Thoracic aorta (tissue), 2 donors: ENCODE measurements at regions not wholly inside any gene's neighbourhood (a gene's known extent, or its start where the extent isn't known, plus 50 kb on each side); places are given as distances from the start of the nearest gene placed in this dataset.

Experiments
- ATAC-seq: fragments of 150-250 bp; one replicate; pipeline ENCODE4 v1.8.0; 2017; ENCODE audit warnings: low read depth; ENCODE audit not compliant: insufficient number of reproducible peaks, low FRiP score
- DNase-seq: peaks from one replicate; pipeline ENCODE4 v3.0.0-alpha.2; 2020; ENCODE audit warnings: low spot score
- H3K27ac ChIP-seq, 2 donors: fragments of 200-600 bp; sonication (generic); 1 replicate in 1 of 2; 2 replicates in 1 of 2; pipeline ENCODE4 v1.5.1; 2016; ENCODE audit warnings: mild to moderate bottlenecking in 2 of 2, moderate library complexity in 2 of 2
- H3K27me3 ChIP-seq: fragments of 200-600 bp; sonication (generic); replicated peaks from 2 replicates; pipeline ENCODE4 v1.6.0; 2016; ENCODE audit warnings: mild to moderate bottlenecking; ENCODE audit not compliant: insufficient read depth
- H3K36me3 ChIP-seq: fragments of 200-600 bp; sonication (generic); one replicate; pipeline ENCODE4 v1.5.1; 2016
- H3K4me1 ChIP-seq, 2 donors: fragments of 200-600 bp; sonication (generic); 1 replicate in 1 of 2; 2 replicates in 1 of 2; pipeline versions ENCODE4 v1.5.1 to v1.6.0; 2016; ENCODE audit warnings: low read depth in 2 of 2, mild to moderate bottlenecking in 1 of 2; ENCODE audit not compliant: control insufficient read depth in 1 of 2
- H3K4me3 ChIP-seq: fragments of 200-600 bp; sonication (generic); 2 replicates; pipeline ENCODE4 v1.5.1; 2016; ENCODE audit warnings: mild to moderate bottlenecking
- H3K9me3 ChIP-seq: fragments of 200-600 bp; sonication (generic); 2 replicates; pipeline ENCODE4 v1.5.1; 2016
- TF ChIP-seq, protein P1 (sequence below): fragments of 200-600 bp; sonication (generic); IDR thresholded peaks from one replicate; pipeline ENCODE4 v1.5.1; 2019; ENCODE audit warnings: antibody characterized with exemption

DNA sequence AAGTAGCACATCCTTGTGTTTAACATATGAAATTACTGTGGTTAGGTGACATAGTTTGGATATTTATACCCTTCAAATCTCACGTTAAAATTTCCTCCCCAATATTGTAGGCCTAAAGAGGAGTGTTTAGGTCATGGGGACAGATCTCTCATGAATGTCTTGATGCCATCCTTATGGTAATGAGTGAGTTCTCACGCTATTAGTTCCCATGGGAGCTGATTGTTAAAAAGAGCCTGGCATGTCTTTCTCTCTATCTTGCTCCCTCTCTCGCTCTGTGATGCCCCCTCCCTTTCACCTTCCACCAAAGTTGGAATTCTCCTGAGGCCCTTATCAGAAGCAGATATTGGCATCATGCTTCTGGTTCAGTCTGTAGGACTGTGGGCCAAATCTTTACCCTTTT is 660.1 kb downstream of the ADCYAP1 start:
- ATAC-seq: no peak
- no peak for DNase-seq
- H3K36me3 ChIP-seq: no peaks in the 10 kb centered on the region
- H3K9me3 ChIP-seq: no peaks in the 10 kb centered on the region
- TF ChIP-seq, protein P1, sequence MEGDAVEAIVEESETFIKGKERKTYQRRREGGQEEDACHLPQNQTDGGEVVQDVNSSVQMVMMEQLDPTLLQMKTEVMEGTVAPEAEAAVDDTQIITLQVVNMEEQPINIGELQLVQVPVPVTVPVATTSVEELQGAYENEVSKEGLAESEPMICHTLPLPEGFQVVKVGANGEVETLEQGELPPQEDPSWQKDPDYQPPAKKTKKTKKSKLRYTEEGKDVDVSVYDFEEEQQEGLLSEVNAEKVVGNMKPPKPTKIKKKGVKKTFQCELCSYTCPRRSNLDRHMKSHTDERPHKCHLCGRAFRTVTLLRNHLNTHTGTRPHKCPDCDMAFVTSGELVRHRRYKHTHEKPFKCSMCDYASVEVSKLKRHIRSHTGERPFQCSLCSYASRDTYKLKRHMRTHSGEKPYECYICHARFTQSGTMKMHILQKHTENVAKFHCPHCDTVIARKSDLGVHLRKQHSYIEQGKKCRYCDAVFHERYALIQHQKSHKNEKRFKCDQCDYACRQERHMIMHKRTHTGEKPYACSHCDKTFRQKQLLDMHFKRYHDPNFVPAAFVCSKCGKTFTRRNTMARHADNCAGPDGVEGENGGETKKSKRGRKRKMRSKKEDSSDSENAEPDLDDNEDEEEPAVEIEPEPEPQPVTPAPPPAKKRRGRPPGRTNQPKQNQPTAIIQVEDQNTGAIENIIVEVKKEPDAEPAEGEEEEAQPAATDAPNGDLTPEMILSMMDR: no peak
- H3K27me3 ChIP-seq: no peaks in the 10 kb centered on the region
- H3K4me1 ChIP-seq: no peaks in the 10 kb centered on the region
- H3K4me3 ChIP-seq: no peak overlapping the region
- H3K27ac ChIP-seq: no peak overlapping the region

DNA sequence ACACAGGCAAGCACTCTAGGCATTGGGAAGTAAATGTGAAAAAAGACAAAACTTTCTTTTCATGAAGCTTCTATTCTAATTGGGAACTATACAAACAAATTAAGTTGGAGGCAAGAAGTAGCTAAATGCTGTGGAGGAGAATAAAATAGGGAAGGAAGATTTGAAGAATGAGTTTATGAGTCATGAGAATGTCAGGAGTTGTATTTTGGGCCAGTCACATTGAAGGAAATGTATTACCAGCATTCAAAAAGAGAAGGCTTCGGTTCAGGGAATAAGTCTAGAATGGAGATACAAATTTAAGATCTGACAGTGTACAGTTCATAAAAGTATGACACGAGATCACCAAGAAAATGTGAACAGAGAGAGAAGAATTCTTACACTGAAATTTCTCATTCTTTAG is 666.5 kb downstream of the ADCYAP1 start:
- no peaks in the 10 kb centered on the region for H3K4me1 ChIP-seq
- TF ChIP-seq, protein P1: no peak
- no peak for DNase-seq
- H3K27ac ChIP-seq: no peak overlapping the region
- no peak for ATAC-seq
- H3K9me3 ChIP-seq: no peaks in the 10 kb centered on the region
- no peaks in the 10 kb centered on the region for H3K27me3 ChIP-seq
- H3K4me3 ChIP-seq: no peak overlapping the region
- H3K36me3 ChIP-seq: no peaks in the 10 kb centered on the region

DNA sequence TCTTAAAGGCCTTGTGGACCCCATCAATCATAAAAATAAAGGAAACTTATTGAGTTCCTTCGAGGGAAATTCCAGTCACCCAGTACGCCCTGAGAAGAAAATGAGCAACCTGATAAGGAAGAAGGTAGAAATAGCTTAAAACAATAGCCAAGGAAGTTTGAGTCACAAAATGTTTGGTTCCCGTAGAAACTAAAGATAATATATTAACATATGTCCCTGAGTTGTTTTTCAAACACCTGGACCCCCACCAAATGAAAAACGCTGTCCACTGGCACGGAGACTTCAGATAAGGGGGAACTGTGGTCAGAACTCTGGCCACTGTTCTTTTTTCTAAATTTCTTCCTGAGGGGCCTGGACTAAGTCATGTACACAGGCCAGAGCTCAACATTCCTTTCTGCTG is 669.1 kb downstream of the ADCYAP1 start:
- no peak for DNase-seq
- Histone ChIP-seq H3K9me3 (no peaks in the 10 kb centered on the region), H3K27me3 (no peaks in the 10 kb centered on the region), H3K4me3 (no peak overlapping the region), H3K36me3 (no peaks in the 10 kb centered on the region), H3K27ac (no peak overlapping the region), H3K4me1 (no peaks in the 10 kb centered on the region)
- TF ChIP-seq, protein P1: no peak
- ATAC-seq: no peak

DNA sequence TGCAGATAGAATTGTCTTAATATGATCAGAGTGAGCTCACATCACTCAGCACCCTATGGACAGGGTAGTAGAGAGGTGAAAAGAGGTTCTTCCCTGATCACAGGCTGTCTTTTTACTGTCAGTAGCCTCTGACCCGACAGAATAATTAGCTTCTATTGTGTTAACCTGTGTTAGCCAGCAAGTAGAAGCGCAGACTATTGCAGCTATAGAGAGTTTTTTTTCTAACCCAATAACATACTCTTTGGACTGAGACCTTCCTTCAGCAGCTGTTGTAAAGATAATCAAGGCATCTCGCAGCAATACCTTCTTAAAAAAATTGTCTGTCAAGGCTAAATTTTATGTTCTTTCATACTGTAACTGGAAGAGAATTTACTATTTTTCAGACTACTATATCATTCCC is 670.4 kb downstream of the ADCYAP1 start:
- Histone ChIP-seq H3K4me1 (no peaks in the 10 kb centered on the region), H3K9me3 (no peaks in the 10 kb centered on the region), H3K36me3 (no peaks in the 10 kb centered on the region), H3K27ac (no peak overlapping the region), H3K4me3 (no peak overlapping the region), H3K27me3 (no peaks in the 10 kb centered on the region)
- no peak for DNase-seq
- no peak for ATAC-seq
- TF ChIP-seq, protein P1: no peak

DNA sequence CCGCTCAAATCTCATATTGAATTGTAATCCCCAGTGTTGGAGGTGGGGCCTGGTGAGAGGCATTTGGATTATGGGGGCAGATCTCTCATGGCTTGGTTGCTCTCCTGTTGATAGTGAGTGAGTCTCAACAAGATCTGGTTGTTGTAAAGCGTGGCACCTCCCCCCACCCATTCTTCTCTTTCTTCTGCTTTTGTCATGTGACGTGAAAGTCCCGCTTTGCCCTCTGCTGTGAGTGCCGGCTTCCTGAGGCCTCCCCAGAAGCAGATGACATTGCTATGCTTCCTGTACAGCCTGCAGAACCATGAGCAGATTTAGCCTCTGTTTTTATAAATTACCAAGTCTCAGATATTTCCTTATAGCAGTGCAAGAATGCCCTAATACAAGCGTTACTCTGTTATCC is 673.8 kb downstream of the ADCYAP1 start:
- Histone ChIP-seq H3K27me3 (no peaks in the 10 kb centered on the region), H3K4me1 (no peaks in the 10 kb centered on the region), H3K9me3 (no peaks in the 10 kb centered on the region), H3K36me3 (no peaks in the 10 kb centered on the region), H3K4me3 (no peak overlapping the region), H3K27ac (no peak overlapping the region)
- no peak for ATAC-seq
- no peak for DNase-seq
- TF ChIP-seq, protein P1: no peak
